Astrocyte (in vitro differentiated cells and primary cell): ENCODE measurements at regions not wholly inside any gene's neighbourhood (a gene's known extent, or its start where the extent isn't known, plus 50 kb on each side); places are given as distances from the start of the nearest gene placed in this dataset.

Experiments used
- CTCF ChIP-seq: IDR thresholded peaks from 2 replicates; pipeline ENCODE4 v1.5.1; 2011; ENCODE audit warnings: low read depth, mild to moderate bottlenecking, inconsistent platforms, low read length, moderate library complexity; ENCODE audit not compliant: insufficient read depth
- EZH2 ChIP-seq: IDR thresholded peaks from 2 replicates; pipeline ENCODE4 v1.6.1; 2012; ENCODE audit warnings: mild to moderate bottlenecking, low read length, inconsistent platforms; ENCODE audit not compliant: insufficient read depth

GRCh38 chr9:93821307-93821703 lies 133.8 kb downstream of the BARX1 start:
- no peak for TF ChIP-seq CTCF
- TF ChIP-seq EZH2 = no peak
